ENCODE measurements at regions not wholly inside any gene's neighbourhood (a gene's known extent, or its start where the extent isn't known, plus 50 kb on each side); places are given as distances from the start of the nearest gene placed in this dataset.

- no peaks in the 10 kb centered on the region for H3K4me1 ChIP-seq
- in situ Hi-C loops (cut with MboI; ENCODE audit: low pct_ligation_motif_present in 1 of 4, low pct_unique_long_range_greater_than_20kb in 1 of 4, low sequenced_read_pairs in 3 of 4): no loop called here
- H3K4me3 ChIP-seq: no peak overlapping the region
- H3K27ac ChIP-seq: no peak overlapping the region
- 69% methylated on average over 8 of the region's 8 CpGs; no CpG with 5 or more reads in 1 of the 2 donors for WGBS, 2 donors (ENCODE audit: low coverage in 1 of 2)
- no peak for DNase-seq
- intact Hi-C loops (cut with DNase I; ENCODE audit: low total_unique reads): no loop called here
- H3K9me3 ChIP-seq: no peaks in the 10 kb centered on the region
- TF ChIP-seq EP300 (IDR thresholded peaks at IDR 0.05; ENCODE audit: low read depth) (no peak), POLR2AphosphoS5 (IDR thresholded peaks at IDR 0.05) (no peak), CTCF (IDR thresholded peaks at IDR 0.05) (no peak), POLR2A (IDR thresholded peaks at IDR 0.05) (no peak)
- no peaks in the 10 kb centered on the region for H3K27me3 ChIP-seq
- no peaks in the 10 kb centered on the region for H3K36me3 ChIP-seq
Observed at GRCh38 chr2:239488125-239488524, 87.3 kb upstream of the HDAC4 start.

- Histone ChIP-seq H3K4me3 (no peak overlapping the region), H3K9me3 (no peaks in the 10 kb centered on the region), H3K27me3 (no peaks in the 10 kb centered on the region), H3K36me3 (no peaks in the 10 kb centered on the region), H3K4me1 (no peaks in the 10 kb centered on the region), H3K27ac (no peak overlapping the region)
- no peak for DNase-seq
- intact Hi-C loops (cut with DNase I; ENCODE audit: low total_unique reads) (no loop called here), in situ Hi-C loops (cut with MboI; ENCODE audit: low pct_ligation_motif_present in 1 of 4, low pct_unique_long_range_greater_than_20kb in 1 of 4, low sequenced_read_pairs in 3 of 4) (no loop called here)
- 88% methylated on average over 11 of the region's 11 CpGs; no CpG with 5 or more reads in 1 of the 2 donors for WGBS, 2 donors (ENCODE audit: low coverage in 1 of 2)
- TF ChIP-seq EP300 (IDR thresholded peaks at IDR 0.05; ENCODE audit: low read depth): no peak
Observed at GRCh38 chr2:239487272-239487671, 86.5 kb upstream of the HDAC4 start.

- DNase-seq: no peak
- Histone ChIP-seq H3K4me1 (no peaks in the 10 kb centered on the region), H3K4me3 (no peak overlapping the region), H3K27me3 (no peaks in the 10 kb centered on the region), H3K27ac (no peak overlapping the region), H3K36me3 (no peaks in the 10 kb centered on the region), H3K9me3 (no peaks in the 10 kb centered on the region)
- no peak for TF ChIP-seq POLR2AphosphoS5 (IDR thresholded peaks at IDR 0.05)
- TF ChIP-seq EP300 (IDR thresholded peaks at IDR 0.05; ENCODE audit: low read depth): no peak
- no peak for TF ChIP-seq POLR2A (IDR thresholded peaks at IDR 0.05)
- TF ChIP-seq CTCF (IDR thresholded peaks at IDR 0.05): no peak
- 60 to 66% methylated on average over 3 of the region's 3 CpGs for WGBS, 2 donors (ENCODE audit: low coverage in 1 of 2)
- intact Hi-C loops (cut with DNase I; ENCODE audit: low total_unique reads) (no loop called here), in situ Hi-C loops (cut with MboI; ENCODE audit: low pct_ligation_motif_present in 1 of 4, low pct_unique_long_range_greater_than_20kb in 1 of 4, low sequenced_read_pairs in 3 of 4) (no loop called here)
Observed at GRCh38 chr2:239485622-239486021, 84.8 kb upstream of the HDAC4 start.

- H3K27me3 ChIP-seq: no peaks in the 10 kb centered on the region
- in situ Hi-C loops (cut with MboI; ENCODE audit: low pct_ligation_motif_present in 1 of 4, low pct_unique_long_range_greater_than_20kb in 1 of 4, low sequenced_read_pairs in 3 of 4): no loop called here
- no peaks in the 10 kb centered on the region for H3K36me3 ChIP-seq
- H3K4me3 ChIP-seq: no peak overlapping the region
- no peak for DNase-seq
- intact Hi-C loops (cut with DNase I; ENCODE audit: low total_unique reads): no loop called here
- no peaks in the 10 kb centered on the region for H3K9me3 ChIP-seq
- no peaks in the 10 kb centered on the region for H3K4me1 ChIP-seq
- TF ChIP-seq POLR2A (IDR thresholded peaks at IDR 0.05) (no peak), CTCF (IDR thresholded peaks at IDR 0.05) (no peak), EP300 (IDR thresholded peaks at IDR 0.05; ENCODE audit: low read depth) (no peak), POLR2AphosphoS5 (IDR thresholded peaks at IDR 0.05) (no peak)
- WGBS, 2 donors (ENCODE audit: low coverage in 1 of 2): 78 to 87% methylated on average over 8 to 22 of the region's 22 CpGs
- H3K27ac ChIP-seq: no peak overlapping the region
Observed at GRCh38 chr2:239484571-239485355, 83.9 kb upstream of the HDAC4 start.
